Subcutaneous abdominal adipose tissue (tissue), 5 donors: ENCODE measurements at regions not wholly inside any gene's neighbourhood (a gene's known extent, or its start where the extent isn't known, plus 50 kb on each side); places are given as distances from the start of the nearest gene placed in this dataset.
"Not testable (repeated sequence)": the region's sequence is repeated elsewhere in the genome, so short reads cannot be mapped to it uniquely, and the experiment has no call there.

Experiments used
- H3K27ac ChIP-seq: one replicate; pipeline ENCODE4 v1.7.0; 2013; ENCODE audit warnings: low read depth, mild to moderate bottlenecking, inconsistent platforms, low read length, moderate library complexity
- H3K27me3 ChIP-seq, 5 donors: one replicate each; pipeline ENCODE4 v1.7.0; 2013; ENCODE audit warnings: low read length in 5 of 5, inconsistent platforms in 1 of 5; ENCODE audit not compliant: control insufficient read depth in 5 of 5, insufficient read depth in 4 of 5
- H3K36me3 ChIP-seq, 5 donors: one replicate each; pipeline ENCODE4 v1.7.0; 2013; ENCODE audit warnings: low read length in 5 of 5; ENCODE audit not compliant: control insufficient read depth in 5 of 5, insufficient read depth in 5 of 5
- H3K4me1 ChIP-seq, 5 donors: one replicate each; pipeline ENCODE4 v1.7.0; 2013; ENCODE audit warnings: low read length in 5 of 5, mild to moderate bottlenecking in 3 of 5, moderate library complexity in 1 of 5; ENCODE audit not compliant: control insufficient read depth in 5 of 5, insufficient read depth in 5 of 5
- H3K4me3 ChIP-seq, 5 donors: one replicate each; pipeline ENCODE4 v1.7.0; 2013; ENCODE audit warnings: low read length in 5 of 5, low read depth in 1 of 5
- H3K9ac ChIP-seq, 5 donors: one replicate each; pipeline ENCODE4 v1.7.0; 2013; ENCODE audit warnings: low read length in 5 of 5, mild to moderate bottlenecking in 4 of 5, moderate library complexity in 3 of 5
- H3K9me3 ChIP-seq, 5 donors: one replicate each; pipeline ENCODE4 v1.7.0; 2013; ENCODE audit warnings: low read length in 5 of 5; ENCODE audit not compliant: control insufficient read depth in 5 of 5
- donor health status: healthy.
- donor health status: healthy.
- donor health status: healthy.
- donor health status: healthy.
- donor health status: healthy.

DNA sequence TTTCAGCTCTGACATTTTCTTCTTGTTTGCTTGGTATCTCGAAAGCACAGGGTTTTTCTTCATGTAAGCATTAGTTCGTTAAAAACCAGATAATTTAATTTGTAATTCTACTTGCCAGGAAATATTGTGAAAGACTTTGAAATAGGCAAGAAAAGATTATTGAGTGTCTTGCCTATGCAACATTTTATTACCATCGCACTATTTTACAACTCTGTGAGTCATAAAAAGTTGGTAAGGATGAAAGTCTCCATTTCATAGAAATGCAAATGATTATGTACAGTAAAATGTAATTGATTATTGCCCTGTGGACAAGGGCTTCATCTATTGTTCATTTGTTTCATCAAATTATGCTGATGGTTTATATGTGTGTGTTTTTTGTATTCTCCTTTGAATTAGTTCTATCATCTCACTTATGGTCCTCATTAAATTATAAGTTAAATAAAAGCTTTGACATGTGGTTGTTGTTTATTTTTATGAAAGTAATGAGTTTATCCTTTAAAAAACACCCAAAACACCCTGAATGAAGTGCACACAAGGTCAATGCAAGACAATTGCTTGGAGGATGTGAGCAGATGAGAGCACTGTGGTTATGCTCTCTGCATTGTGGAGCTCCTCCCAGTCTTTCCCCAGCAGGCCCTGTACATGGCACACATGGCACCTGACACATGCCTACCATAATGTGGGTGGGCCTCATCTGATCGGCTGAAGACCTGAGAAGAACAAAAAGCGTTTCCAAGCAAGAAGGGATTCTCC lies 230.8 kb downstream of the CXCL12 start:
- Histone ChIP-seq H3K9ac (no peak overlapping the region), H3K4me1 (peaks cover 0 to 2% (median 0%) of the 10 kb centered on the region in 5 donors), H3K9me3 (peaks cover 3 to 8% (median 4%) of the 10 kb centered on the region in 5 donors), H3K36me3 (no peaks in the 10 kb centered on the region), H3K27ac (no peak overlapping the region), H3K27me3 (no peaks in the 10 kb centered on the region), H3K4me3 (no peak overlapping the region)

DNA sequence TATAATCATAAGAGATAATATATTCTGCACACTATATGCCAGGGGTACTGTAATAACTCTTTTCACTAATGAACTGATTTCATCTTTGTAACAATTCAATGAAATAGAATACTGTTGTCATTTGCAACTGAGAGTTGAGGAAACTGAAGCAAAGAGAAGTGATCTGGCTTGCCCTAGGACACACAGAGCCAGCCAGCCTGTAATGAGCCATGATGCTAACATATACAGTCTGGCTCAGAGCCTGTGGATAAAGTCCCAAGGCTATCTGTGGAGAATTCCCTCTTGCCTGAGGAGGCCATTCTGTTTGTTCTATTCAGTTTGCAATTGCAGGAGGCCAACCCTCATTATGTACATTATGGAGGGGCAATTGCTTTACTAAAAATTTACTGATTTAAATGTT lies 241.3 kb downstream of the CXCL12 start:
- Histone ChIP-seq H3K27ac (no peak overlapping the region), H3K36me3 (no peaks in the 10 kb centered on the region), H3K27me3 (no peaks in the 10 kb centered on the region), H3K4me1 (no peaks in the 10 kb centered on the region), H3K9ac (no peak overlapping the region), H3K4me3 (no peak overlapping the region), H3K9me3 (no peaks in the 10 kb centered on the region)

DNA sequence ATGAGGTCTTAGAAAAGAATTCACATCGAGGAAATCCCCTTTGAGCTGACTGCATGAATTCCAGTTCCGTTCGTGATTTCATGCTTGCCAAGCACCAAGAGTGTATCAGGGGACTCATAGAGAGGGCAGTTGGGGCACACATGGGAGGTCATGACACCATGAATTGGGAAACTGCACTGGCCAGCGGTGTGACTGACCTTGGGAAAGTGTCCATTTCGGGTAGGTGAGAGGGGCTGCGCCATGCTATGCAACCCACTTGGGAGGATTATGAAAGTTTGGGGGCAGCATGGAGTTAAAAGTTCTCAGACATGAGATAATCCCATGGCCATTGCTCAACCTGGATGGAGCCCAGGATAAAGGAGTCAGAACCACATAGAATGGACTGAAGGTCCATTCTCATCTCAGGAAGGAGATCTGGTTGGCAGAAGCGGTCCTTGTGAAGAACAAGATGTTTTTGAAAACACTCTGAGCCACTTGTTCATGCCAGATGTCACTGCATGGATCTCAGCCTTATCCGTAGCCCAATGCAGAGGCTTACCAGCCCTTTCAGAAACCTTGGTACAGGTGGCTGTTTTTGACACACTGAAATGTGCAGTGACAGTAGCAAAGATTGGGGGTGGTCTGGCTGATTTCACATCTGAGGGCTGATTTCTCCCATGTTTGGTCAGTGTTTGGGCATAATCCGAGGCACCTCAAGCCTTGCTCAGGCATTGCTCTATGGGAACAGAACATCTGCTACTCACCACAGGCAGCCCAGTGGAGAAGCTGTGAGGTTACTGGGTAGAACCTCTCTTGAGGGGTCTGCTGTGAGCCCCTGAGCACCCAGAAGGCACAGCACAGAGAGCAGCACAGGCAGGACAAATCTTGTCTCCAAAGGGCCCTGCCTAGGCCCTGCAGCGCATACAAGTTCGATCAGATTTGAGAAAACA lies 252.3 kb downstream of the CXCL12 start:
- Histone ChIP-seq H3K9me3 (no peaks in the 10 kb centered on the region), H3K36me3 (no peaks in the 10 kb centered on the region), H3K4me1 (peaks cover 8 to 15% (median 10%) of the 10 kb centered on the region in 5 donors), H3K4me3 (peak overlapping the region in 1 of 5 donors; percentile 33), H3K9ac (peak overlapping the region in 1 of 5 donors; percentile 78), H3K27me3 (peaks cover 0 to 4% (median 0%) of the 10 kb centered on the region in 5 donors), H3K27ac (peak overlapping the region; percentile 33)

DNA sequence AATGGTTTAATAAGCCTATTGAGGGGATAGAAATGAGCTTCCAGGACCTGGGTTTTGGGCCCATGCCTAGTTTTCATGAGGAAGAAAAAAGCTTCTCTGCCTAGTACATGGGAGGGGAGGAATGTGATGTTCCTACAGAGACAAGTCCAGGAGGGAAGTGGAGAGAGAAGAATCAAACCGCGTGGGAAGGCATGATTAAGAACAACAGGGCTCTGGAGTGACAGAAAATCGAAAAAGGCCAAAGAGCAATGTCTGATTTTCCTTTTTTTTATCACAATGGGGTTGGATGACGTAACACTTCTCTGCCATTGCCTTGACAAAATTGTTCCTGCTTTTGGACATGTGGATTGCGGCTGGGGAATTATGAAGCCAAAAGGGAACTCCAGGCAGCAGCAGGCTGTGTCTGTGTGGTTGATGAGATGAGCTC lies 258.6 kb downstream of the CXCL12 start:
- Histone ChIP-seq H3K27me3 (no peaks in the 10 kb centered on the region), H3K4me3 (no peak overlapping the region), H3K9ac (peak overlapping the region in 2 of 5 donors; percentile 7 to 56), H3K36me3 (no peaks in the 10 kb centered on the region), H3K4me1 (peaks cover 0 to 16% (median 13%) of the 10 kb centered on the region in 5 donors), H3K27ac (peak overlapping the region; percentile 10), H3K9me3 (no peaks in the 10 kb centered on the region)

DNA sequence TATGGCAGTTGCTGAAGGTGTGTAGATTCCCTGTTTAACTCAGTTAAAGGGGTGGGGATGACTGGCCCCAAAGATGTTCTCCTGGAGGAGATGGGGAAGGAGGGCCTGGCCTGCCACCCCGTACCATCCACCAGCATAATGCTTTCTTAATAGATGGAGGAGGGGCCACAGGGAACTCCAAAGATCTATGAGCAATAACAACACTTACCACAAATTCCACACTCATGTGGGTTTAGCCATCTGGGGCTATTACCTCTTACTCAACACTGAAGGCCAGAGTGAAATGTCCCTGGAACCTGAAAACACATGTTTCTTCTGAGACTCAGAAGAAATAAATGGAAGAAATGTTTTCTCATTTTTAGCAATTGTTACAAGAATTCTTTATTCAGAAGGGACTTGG lies 259.0 kb downstream of the CXCL12 start:
- H3K27ac ChIP-seq: peak overlapping the region; percentile 10
- H3K9me3 ChIP-seq: no peaks in the 10 kb centered on the region
- no peaks in the 10 kb centered on the region for H3K36me3 ChIP-seq
- no peak overlapping the region for H3K4me3 ChIP-seq
- H3K4me1 ChIP-seq: peaks cover 0 to 16% (median 13%) of the 10 kb centered on the region in 5 donors
- H3K9ac ChIP-seq: peak overlapping the region in 2 of 5 donors; percentile 7 to 56
- no peaks in the 10 kb centered on the region for H3K27me3 ChIP-seq

DNA sequence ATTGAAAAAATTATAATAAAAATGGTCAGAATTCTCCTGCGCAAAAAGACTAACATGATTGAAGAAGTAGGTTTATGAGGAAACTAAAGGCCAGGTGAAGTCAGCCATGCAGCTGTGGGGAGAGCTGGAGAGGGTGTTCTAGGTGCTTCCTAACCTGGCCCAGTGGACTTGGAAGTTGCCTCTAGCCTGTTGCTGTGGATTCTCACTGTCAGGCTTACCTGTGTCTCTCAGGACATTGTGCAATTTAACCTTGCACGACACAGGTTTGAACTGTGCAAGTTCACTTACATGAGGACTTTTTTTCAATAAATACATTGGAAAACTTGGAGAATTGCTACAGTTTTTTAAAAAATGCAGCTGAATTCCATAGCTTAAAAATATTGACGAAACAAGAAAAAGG lies 266.4 kb downstream of the CXCL12 start:
- H3K9ac ChIP-seq: no peak overlapping the region
- H3K4me3 ChIP-seq: no peak overlapping the region
- no peaks in the 10 kb centered on the region for H3K27me3 ChIP-seq
- no peaks in the 10 kb centered on the region for H3K36me3 ChIP-seq
- H3K9me3 ChIP-seq: no peaks in the 10 kb centered on the region
- H3K27ac ChIP-seq: no peak overlapping the region
- H3K4me1 ChIP-seq: no peaks in the 10 kb centered on the region

DNA sequence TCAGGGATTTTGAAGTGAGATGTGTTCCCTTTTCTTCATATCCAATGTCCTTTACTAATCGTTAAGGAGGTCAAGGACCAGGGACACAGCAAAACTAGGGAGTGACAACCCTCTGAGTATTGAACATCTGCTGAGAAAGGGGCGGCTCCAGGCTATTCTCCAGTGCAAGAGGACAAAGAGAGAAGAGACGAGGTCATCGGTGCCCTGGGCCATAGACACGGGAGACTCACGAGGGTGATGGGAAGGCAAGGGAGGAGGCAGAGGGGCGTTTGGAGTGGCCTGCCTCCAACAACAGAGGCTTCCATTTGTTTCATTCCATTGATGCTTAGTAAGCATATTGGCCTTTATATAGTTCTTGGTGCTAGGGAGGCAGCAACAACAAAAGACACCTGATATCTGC lies 268.4 kb downstream of the CXCL12 start:
- Histone ChIP-seq H3K4me3 (no peak overlapping the region), H3K9ac (no peak overlapping the region), H3K27me3 (no peaks in the 10 kb centered on the region), H3K4me1 (no peaks in the 10 kb centered on the region), H3K36me3 (no peaks in the 10 kb centered on the region), H3K27ac (no peak overlapping the region), H3K9me3 (no peaks in the 10 kb centered on the region)

DNA sequence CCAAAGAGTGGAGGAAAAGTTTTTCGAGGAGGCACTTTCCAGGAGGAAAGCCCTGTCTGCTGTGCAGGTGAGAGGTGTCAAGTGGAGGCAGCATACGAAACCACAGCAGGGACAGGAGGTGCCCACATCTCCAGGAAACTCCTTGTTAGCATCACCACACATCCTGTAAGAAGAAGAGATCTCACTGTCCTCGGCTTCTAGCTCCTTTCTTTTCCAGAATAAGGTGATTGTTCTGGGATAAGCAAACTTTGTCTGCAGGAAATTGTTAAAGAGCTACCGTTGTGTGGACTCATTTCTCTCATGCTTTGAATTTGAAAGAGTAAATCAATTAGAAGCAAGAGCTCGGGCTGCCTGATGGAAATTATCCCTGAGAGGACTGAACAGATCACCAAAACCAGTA lies 269.4 kb downstream of the CXCL12 start:
- Histone ChIP-seq H3K27me3 (no peaks in the 10 kb centered on the region), H3K9me3 (peaks cover 0 to 2% (median 0%) of the 10 kb centered on the region in 5 donors), H3K36me3 (no peaks in the 10 kb centered on the region), H3K4me3 (no peak overlapping the region), H3K27ac (no peak overlapping the region), H3K4me1 (no peaks in the 10 kb centered on the region), H3K9ac (no peak overlapping the region)

DNA sequence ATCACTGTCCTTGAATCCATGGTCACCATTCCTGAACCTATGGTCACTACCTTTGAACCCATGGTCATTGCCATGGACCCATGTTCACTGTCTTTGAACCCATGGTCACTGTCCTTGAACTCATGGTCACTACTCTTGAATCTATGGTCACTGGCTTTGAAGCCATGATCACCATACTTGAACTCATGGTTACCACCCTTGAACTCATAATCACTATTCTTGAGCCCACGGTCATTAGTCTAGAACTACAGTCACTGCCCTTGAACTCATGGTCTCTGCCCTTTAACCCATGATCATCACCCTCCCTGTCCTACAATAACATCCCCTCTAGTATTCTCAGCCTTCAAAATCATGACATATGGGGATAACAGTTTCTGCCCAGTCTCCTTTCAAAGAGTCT lies 270.5 kb downstream of the CXCL12 start:
- peaks cover 0 to 2% (median 0%) of the 10 kb centered on the region in 5 donors for H3K9me3 ChIP-seq
- H3K27me3 ChIP-seq: no peaks in the 10 kb centered on the region
- H3K9ac ChIP-seq: no peak overlapping the region
- no peak overlapping the region for H3K4me3 ChIP-seq
- no peaks in the 10 kb centered on the region for H3K36me3 ChIP-seq
- no peak overlapping the region for H3K27ac ChIP-seq
- no peaks in the 10 kb centered on the region for H3K4me1 ChIP-seq

DNA sequence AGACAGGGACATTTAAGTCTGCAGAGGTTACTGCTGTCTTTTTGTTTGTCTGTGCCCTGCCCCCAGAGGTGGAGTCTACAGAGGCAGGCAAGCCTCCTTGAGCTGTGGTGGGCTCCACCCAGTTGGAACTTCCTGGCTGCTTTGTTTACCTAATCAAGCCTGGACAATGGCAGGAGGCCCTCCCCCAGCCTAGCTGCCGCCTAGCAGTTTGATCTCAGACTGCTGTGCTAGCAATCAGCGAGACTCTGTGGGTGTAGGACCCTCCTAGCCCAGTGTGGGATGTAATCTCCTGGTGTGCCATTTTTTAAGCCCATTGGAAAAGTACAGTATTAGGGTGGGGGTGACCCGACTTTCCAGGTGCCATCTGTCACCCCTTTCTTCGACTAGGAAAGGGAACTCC lies 272.6 kb downstream of the CXCL12 start:
- H3K9ac ChIP-seq, H3K27ac ChIP-seq, H3K4me1 ChIP-seq, H3K9me3 ChIP-seq, H3K4me3 ChIP-seq, H3K36me3 ChIP-seq, H3K27me3 ChIP-seq: not testable (repeated sequence)
